GM19328 (cell line): ENCODE measurements at regions not wholly inside any gene's neighbourhood (a gene's known extent, or its start where the extent isn't known, plus 50 kb on each side); places are given as distances from the start of the nearest gene placed in this dataset.

ENCODE experiments used
- ATAC-seq: cut with Tn5 transposase; IDR thresholded peaks from one replicate; pipeline ENCODE4 v1.9.1; 2021; ENCODE audit warnings: mild to moderate bottlenecking, moderate library complexity; ENCODE audit not compliant: unreplicated experiment

DNA sequence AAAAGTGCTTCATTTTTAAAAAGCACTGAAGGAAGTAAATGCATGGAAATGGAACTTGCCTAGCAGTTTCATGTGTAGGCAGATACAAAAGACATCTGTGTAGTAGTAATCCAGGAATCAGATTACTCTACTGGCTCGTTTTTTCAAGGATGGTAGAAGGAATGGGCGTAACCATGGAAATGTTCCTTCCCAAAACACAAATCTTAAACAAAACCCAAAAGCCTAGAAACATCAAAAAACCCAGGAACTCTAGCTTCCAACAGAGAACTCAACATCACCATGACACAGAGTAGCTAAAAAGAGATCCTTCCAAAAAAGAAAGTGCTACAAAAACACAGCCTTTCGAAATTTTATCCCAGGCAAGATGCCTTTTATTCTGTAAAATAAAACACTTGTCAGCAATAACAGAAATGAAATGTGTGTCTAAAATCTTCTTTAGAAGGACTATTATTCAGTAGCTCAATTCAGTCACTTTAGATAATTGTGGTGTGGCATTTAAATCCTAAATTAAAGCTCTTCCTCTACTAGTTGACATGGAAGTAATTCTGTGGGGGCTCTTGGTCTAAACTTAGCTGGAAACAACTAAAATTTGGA is 81.7 kb downstream of the FAM217A start:
- no peak for ATAC-seq

DNA sequence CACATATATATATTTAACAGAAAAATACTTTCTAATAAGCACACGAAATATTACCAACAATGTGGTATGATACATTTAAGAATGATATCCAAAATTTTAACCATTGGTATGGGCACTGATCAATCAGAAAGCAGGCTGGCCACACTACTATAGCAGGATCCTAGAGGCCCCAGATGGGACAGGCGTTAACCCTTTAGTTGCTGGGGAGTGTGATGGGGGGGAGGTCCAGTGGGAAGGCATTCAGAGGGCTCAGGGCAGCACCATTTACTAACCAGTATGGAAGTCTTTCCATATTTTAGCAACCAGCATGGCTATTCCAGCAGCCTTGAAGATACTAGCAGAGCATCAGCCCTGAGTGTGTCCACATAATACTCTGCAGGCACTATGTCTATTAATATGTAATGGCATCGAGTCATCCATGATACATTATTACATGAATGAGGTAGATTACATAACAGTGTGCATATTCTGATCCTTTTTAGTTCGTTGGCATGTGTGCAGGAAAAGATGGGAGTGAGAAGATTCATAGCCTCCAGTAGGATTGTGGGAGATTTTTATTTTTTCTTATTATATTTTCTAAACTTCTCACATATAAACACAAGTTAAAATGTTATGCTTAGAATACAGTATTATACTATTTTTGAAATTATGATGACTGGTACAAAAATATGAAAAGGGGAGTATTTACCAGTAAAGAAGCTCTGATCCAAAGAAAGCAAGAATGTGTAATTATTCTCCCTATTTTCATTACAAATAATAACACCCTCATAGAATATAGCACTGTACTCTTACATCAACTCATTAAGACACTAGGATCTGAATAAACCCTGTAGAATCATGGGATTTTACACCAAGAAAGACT is 78.9 kb downstream of the FAM217A start:
- ATAC-seq, result no peak

DNA sequence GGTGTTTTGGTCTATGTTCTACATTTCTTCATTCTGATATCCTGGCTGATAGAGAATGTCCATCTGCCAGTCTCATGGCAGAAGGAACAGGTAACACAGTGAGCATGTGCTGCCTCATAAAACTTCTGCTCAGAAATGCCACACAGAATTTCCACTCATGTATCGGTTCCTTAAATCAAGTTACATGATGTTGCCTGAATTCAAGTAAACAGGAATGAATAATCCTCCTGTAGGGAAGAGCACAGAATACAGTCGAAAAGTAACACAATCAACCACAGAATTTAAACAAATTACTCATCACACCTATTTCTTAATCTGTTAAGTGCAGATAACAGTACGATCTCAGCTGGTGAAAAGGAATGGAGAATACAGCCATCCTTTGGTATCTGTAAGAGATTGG is 74.7 kb downstream of the FAM217A start:
- no peak for ATAC-seq

DNA sequence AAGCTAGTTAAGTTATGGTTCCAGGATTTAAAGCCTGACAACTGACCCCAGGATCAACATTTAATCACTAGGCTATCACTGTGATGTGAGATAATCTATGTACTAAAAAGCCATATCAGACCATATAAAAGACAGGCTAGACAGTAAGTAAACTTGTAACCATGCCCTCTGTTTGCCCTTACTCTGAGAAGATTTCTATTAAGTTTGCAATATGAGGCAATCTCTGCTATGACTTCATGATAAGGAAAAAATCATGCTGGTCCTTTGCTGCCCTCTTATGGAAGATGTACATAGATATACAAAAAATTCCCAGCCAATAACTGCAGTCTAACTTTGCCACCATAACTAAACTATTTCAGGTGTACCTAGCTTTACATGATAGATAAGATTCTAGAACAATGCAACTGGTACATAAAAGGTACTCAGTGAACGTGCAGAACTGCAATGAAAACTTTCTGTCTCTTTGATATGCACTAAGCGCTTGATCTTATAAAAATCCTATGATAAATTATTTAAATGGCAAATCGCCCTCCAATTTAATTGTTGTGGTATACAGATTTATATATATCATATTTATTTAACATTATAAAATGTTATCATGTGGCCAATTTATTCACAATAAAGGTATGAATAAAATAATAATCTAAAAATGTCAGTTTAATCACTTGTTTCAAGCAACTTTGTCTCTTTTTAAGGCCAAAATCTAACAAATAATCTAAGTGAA is 70.5 kb downstream of the FAM217A start:
- ATAC-seq, result no peak

DNA sequence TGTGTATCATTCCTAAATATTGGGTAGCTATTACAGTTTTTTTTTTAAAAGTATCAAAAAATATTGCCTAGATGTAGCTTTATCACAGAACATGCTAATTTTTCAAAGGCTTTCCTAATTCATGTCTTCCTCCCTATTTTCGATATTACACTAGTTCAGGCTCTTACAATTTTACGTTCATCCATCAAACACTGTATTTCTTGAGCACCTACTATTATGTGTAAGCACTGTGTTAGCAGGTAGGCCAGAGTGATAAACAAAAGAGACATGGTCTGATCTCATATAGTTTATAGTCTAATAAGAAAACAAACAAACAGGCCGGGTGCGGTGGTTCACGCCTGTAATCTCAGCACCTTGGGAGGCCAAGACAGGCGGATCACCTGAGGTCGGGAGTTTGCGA is 69.5 kb downstream of the FAM217A start:
- no peak for ATAC-seq

DNA sequence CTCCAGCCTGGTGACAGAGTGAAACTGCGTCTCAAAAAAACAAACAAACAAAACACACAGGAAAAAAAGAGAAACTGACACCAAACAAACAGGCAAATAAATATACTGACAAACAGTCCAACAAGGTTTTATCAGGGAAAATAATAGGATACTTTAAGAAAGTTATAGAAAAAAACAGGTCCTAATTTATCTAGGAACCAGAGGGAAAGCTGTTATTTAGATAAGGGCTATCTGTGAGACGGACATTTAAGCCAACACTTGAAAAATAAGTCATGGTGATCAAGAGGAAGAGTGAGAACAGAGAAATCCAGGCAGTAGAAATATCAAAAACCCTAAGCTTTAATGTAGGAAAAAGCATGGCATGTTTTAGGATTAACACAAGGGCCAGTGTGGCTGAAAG is 68.9 kb downstream of the FAM217A start:
- ATAC-seq, result no peak

DNA sequence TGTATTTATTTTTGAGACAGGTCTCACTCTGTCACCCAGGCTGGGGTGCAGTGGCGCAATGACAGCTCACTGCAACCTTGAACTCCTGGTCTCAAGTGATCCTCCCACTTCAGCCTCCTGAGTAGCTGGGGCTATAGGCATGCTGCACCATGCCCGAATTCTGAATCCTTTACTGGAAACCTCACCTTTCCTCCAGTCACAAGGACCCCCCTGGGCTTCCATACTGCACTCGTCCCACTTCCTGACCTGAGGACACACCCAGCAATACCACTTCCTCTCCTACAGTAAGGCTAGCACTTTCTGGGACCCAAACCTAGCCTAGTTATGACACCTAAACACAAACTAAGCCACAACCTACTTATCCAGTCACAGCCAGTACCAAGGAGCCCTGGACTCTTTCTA is 68.2 kb downstream of the FAM217A start:
- ATAC-seq, result no peak

DNA sequence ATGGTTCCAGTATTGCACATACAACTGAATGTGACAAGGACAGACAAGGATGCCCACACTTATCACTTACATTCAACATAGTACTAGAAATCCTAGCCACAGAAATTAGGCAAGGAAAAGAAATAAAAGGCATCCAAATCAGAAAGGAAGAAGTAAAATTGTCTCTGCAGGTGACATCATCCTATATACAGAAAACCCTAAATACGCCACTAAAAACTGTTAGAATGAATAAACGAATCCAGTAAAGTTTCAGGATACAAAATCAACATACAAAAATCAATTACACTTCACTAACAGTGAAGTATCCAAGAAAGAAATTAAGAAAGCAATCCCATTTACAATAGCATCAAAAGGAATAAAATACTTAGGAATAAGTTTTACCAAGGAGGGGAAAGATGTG is 66.1 kb downstream of the FAM217A start:
- no peak for ATAC-seq

DNA sequence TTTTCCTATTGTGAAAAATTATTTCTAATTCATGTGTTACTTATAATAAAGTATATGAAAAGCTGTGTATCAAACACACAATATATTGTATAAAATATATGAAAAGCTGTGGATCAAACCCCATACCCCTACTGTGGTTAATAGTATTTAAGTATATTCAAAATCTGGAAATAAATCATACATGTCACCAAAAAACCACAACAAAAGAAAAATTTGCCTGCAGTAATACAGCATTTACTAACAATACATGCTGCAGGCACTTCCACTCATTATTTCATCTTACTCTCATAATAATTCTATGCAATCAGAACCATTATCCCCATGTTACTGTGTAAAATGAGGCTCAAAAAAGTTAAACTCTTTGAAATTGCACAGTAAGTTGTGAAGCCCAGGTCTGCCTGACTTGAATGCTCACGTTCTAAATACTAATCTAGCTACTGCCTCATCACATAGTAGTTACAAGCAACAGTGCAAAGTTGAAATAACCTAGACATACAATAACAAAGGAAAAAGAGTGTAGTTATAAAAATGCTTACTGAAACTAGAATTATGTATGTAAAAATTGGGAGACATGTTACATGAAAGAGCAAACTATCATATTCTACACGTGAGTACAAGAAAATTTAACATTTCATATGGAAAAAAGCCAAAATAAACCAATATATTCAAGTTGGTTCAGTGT is 61.7 kb downstream of the FAM217A start:
- no peak for ATAC-seq

DNA sequence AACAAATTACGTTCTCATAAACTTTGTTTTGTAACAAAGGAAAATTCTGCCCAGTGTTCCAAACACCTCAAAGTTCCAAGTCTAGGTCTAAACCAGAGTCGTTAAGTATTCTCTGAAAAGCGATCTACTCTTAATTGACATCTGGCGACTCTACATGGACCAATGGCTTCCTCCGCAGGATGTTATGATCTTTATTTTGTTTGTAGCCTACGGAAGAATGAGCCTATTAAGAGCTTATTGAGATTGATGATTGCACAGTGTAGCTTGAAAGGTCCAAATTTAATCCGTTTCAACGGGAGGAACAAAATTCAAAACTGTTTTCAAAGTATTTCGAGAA is 61.1 kb downstream of the FAM217A start:
- ATAC-seq, result no peak

DNA sequence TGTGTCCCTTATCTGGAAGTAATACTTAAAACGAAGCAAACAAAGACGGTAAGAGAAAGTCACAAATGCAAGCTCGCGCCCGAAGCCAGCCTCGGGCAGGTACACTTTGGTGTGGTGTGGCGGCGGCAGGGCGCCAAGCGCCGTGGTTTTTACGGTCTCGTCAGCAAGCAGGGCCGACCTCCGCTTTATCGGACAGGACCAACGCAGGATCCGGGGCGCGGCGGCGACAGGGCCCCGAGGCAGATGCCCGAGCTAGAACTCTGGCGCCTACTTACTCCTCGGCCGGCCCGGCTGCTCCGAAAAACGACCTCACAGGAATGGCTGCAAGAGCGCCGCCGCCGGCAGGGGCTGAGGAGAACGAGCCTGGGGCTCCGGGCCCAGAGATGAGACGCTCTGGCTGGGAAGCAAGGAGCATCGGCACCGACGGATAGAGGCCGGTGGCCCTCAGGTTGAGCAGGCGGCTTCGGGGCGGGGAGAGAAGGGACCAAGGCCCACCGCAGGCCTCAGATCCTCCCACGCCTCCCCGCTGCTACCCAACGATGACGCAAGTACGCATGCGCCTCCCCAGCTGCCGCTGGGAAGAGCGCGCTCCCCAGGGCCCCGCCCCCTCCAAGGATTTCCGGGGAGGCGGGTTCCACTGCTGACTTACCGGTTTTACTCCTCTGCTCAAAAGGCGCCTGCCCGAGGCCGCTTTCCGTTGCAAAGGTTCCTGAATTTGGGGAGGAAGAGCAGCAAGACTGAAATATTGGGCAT is 60.6 kb downstream of the FAM217A start:
- ATAC-seq, result peak; percentile 54
